ENCODE measurements at regions not wholly inside any gene's neighbourhood (a gene's known extent, or its start where the extent isn't known, plus 50 kb on each side); places are given as distances from the start of the nearest gene placed in this dataset.

GRCh38 chr2:16855183-16855582 is 189.5 kb upstream of the CYRIA start:
- Histone ChIP-seq H3K9ac (no peak overlapping the region), H3K36me3 (no peaks in the 10 kb centered on the region), H3K79me2 (ENCODE audit: low read depth) (no peaks in the 10 kb centered on the region), H3K27ac (no peak overlapping the region), H2AFZ (replicated peaks) (no peak overlapping the region), H3K4me1 (no peaks in the 10 kb centered on the region), H3K9me3 (ENCODE audit: low read depth) (no peaks in the 10 kb centered on the region), H3K4me3 (no peak overlapping the region), H3F3A (ENCODE audit: low read depth) (no peaks in the 10 kb centered on the region), H4K20me1 (ENCODE audit: low read depth) (no peaks in the 10 kb centered on the region), H3K4me2 (no peak overlapping the region), H3K27me3 (no peaks in the 10 kb centered on the region)
- H3K4me3 Mint-ChIP-seq, result no peak overlapping the region
- H3K9me3 Mint-ChIP-seq, result peaks cover 12% of the 10 kb centered on the region
- peaks cover 2% of the 10 kb centered on the region for H3K27me3 Mint-ChIP-seq (ENCODE audit: insufficient read depth, low read depth)
- no peaks in the 10 kb centered on the region for H3K36me3 Mint-ChIP-seq
- no peaks in the 10 kb centered on the region for H3K4me1 Mint-ChIP-seq
- TF ChIP-seq, protein P1, sequence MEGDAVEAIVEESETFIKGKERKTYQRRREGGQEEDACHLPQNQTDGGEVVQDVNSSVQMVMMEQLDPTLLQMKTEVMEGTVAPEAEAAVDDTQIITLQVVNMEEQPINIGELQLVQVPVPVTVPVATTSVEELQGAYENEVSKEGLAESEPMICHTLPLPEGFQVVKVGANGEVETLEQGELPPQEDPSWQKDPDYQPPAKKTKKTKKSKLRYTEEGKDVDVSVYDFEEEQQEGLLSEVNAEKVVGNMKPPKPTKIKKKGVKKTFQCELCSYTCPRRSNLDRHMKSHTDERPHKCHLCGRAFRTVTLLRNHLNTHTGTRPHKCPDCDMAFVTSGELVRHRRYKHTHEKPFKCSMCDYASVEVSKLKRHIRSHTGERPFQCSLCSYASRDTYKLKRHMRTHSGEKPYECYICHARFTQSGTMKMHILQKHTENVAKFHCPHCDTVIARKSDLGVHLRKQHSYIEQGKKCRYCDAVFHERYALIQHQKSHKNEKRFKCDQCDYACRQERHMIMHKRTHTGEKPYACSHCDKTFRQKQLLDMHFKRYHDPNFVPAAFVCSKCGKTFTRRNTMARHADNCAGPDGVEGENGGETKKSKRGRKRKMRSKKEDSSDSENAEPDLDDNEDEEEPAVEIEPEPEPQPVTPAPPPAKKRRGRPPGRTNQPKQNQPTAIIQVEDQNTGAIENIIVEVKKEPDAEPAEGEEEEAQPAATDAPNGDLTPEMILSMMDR (IDR thresholded peaks at IDR 0.05), result no peak
- TF ChIP-seq EZH2 (IDR thresholded peaks at IDR 0.05) (no peak), EZH2phosphoT487 (IDR thresholded peaks at IDR 0.05) (no peak)
- no peak overlapping the region for H3K27ac Mint-ChIP-seq
- DNase-seq (ENCODE audit: low spot score), result no peak

DNA sequence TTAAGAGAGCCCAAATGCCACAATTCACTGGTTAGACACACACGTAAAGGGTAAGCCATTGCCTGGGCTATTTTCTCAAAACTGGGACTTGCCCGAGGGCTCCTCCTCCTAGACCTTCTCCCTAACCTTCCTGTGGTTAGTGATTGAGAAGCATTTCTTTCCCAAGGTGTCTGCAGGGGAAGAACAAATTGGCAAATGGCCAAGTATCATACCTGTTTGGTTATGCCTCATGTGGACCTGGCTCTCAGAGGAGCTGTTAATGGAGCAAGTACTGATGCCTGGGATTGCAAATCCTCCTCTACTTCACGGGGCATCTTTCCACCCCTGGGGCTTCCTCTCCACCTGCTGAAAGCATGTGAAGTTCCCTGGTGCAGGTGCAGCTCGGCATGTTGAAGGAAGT is 187.5 kb upstream of the CYRIA start:
- H2AFZ ChIP-seq (replicated peaks), result no peak overlapping the region
- Mint-ChIP-seq H3K9me3 (peaks cover 3% of the 10 kb centered on the region), H3K27ac (no peak overlapping the region), H3K4me3 (no peak overlapping the region), H3K27me3 (ENCODE audit: insufficient read depth, low read depth) (peaks cover 2% of the 10 kb centered on the region), H3K36me3 (no peaks in the 10 kb centered on the region), H3K4me1 (no peaks in the 10 kb centered on the region)
- no peaks in the 10 kb centered on the region for H3F3A ChIP-seq (ENCODE audit: low read depth)
- no peak for DNase-seq (ENCODE audit: low spot score)
- H3K9me3 ChIP-seq (ENCODE audit: low read depth), result no peaks in the 10 kb centered on the region
- no peak overlapping the region for H3K9ac ChIP-seq
- no peaks in the 10 kb centered on the region for H3K4me1 ChIP-seq
- H3K27me3 ChIP-seq, result no peaks in the 10 kb centered on the region
- no peak overlapping the region for H3K4me2 ChIP-seq
- no peaks in the 10 kb centered on the region for H3K79me2 ChIP-seq (ENCODE audit: low read depth)
- no peak overlapping the region for H3K27ac ChIP-seq
- no peak overlapping the region for H3K4me3 ChIP-seq
- TF ChIP-seq, protein P1 (IDR thresholded peaks at IDR 0.05), result no peak
- no peak for TF ChIP-seq EZH2phosphoT487 (IDR thresholded peaks at IDR 0.05)
- no peak for TF ChIP-seq EZH2 (IDR thresholded peaks at IDR 0.05)
- no peaks in the 10 kb centered on the region for H3K36me3 ChIP-seq
- no peaks in the 10 kb centered on the region for H4K20me1 ChIP-seq (ENCODE audit: low read depth)

DNA sequence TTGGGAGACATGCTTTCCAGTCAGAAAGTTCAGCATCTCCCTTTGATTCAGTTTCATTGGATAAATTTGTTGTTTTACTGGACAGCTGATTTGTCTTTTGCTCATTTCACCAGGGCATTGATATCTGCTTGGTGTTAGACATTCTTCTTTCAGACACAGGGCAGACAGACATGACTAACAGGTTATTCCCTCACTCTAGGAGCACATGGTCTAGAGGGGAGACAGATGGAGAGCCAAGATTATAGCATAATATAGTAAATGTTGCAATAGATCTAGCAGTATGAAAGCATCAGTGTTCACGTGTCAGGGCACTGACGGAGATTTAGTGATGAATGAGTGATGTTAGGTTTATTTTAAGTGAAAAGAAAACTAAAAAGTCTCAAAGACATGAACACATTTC is 187.0 kb upstream of the CYRIA start:
- Histone ChIP-seq H3F3A (ENCODE audit: low read depth) (no peaks in the 10 kb centered on the region), H3K4me3 (no peak overlapping the region), H3K9me3 (ENCODE audit: low read depth) (no peaks in the 10 kb centered on the region), H3K4me2 (no peak overlapping the region), H2AFZ (replicated peaks) (no peak overlapping the region), H3K36me3 (no peaks in the 10 kb centered on the region), H3K27me3 (no peaks in the 10 kb centered on the region), H3K4me1 (no peaks in the 10 kb centered on the region), H3K79me2 (ENCODE audit: low read depth) (no peaks in the 10 kb centered on the region), H4K20me1 (ENCODE audit: low read depth) (no peaks in the 10 kb centered on the region), H3K9ac (no peak overlapping the region), H3K27ac (no peak overlapping the region)
- no peak for TF ChIP-seq EZH2 (IDR thresholded peaks at IDR 0.05)
- TF ChIP-seq EZH2phosphoT487 (IDR thresholded peaks at IDR 0.05), result no peak
- TF ChIP-seq, protein P1 (IDR thresholded peaks at IDR 0.05), result no peak
- no peak overlapping the region for H3K4me3 Mint-ChIP-seq
- H3K27me3 Mint-ChIP-seq (ENCODE audit: insufficient read depth, low read depth), result peaks cover 2% of the 10 kb centered on the region
- no peaks in the 10 kb centered on the region for H3K4me1 Mint-ChIP-seq
- no peaks in the 10 kb centered on the region for H3K36me3 Mint-ChIP-seq
- H3K27ac Mint-ChIP-seq, result no peak overlapping the region
- H3K9me3 Mint-ChIP-seq, result no peaks in the 10 kb centered on the region
- no peak for DNase-seq (ENCODE audit: low spot score)

All from neural progenitor cell (in vitro differentiated cells).